GM18507 (cell line): ENCODE measurements at regions not wholly inside any gene's neighbourhood (a gene's known extent, or its start where the extent isn't known, plus 50 kb on each side); places are given as distances from the start of the nearest gene placed in this dataset.

Experiments
- DNase-seq: peaks from one replicate; pipeline ENCODE4 v3.0.0; 2011; ENCODE audit warnings: low read depth; ENCODE audit not compliant: insufficient read length; ENCODE audit errors: extremely low spot score
- FAIRE-seq: peaks from 2 replicates; lab custom pipeline; 2011; peaks lifted over from hg19 to GRCh38; lab: Jason Lieb, UNC

DNA sequence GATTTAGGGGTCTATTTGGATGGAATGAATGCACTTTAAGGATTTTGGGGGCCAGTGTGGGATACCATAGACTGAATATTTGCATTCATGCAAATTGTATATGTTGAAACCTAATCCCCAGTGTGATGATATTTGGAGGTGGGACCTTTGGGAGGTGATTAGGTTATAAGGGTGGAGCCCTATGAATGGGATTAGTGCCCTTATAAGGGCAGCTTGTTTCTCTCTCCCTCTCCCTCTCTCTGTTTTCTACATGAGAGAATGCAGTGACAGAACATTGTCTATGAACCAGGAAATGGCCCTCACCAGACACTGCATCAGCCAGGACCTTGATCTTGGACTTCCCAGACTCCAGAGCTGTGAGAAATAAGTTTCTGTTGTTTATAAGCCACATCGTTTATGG is 166.1 kb downstream of the MED10 start:
- no peak for DNase-seq
- no peak for FAIRE-seq

DNA sequence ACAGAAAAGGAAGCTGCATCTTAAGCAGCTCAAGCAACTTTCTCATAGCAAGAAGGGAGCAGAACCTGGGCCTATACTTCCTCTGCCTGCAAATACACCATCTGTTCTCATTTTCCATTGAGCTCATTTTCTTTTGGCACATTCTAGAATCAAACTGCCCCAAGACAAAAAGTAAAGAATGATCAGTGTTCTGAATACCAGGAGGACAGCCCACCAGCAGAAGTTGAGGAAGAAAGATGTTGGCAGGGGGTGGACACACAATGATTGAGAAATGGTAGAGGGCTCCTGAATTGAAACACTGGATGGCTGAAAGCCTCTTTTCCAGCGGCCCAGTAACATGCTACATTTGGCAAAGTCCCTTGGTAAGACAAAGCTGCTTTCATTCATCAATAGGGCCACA is 171.8 kb downstream of the MED10 start:
- DNase-seq (no peak), FAIRE-seq (no peak)

DNA sequence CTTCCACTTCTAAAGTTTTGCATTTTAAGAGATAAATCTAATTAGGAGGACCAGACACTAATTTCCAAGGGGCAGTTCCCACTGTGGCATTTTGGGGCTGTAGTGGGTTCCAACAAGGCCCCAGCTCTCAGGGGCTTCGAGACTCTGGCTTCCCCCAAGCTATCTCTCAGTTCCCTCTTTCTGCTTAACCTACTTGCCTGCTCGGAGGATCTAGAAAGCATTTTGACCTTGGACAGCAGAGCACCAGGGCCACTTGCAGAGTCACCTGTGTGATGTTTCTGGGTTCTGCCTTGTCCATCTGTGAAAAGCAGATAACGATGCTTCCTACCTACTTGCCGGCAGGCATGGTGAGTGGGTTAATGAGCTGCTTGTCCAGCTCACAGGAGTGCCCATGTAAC is 175.4 kb downstream of the MED10 start:
- DNase-seq, result no peak
- FAIRE-seq, result no peak

DNA sequence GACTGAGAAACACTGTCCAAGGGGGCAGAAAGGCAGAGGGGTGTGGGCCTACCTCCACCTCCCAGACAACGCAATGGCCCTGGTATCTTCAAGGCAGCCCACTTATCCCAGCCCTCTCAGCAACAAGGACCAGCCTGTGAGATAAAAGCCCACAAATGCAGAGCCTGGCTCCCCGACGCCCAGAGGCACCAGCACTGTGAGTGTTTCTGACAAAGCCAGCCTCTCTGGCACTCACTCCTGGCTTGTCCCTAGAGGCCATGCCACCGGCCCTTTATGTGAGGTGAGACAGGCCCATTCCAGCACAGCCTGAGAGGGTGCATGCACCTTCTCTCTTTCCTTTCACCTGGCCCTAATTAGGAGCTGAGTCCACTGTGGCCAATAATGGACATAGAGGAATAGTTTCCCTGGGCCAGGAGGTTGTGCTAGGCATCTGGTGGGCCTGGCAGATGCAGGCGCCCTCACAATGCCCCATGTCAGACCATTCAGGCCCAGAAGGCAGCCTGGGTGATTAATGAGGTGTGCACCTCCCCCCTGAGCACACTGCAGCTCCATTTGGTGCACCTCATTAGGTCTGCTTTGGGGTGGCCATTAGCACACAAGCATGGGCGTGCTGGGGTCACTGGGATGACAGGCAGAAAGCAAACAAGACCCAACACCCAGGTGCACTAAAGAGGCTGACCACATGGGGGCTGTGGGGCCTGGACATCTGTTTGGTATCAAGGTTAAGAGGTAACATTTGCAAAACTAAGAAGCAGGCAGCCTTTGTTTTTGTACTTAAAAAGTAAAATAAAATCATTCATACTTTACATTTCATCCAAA is 176.0 kb downstream of the MED10 start:
- DNase-seq (no peak), FAIRE-seq (no peak)

DNA sequence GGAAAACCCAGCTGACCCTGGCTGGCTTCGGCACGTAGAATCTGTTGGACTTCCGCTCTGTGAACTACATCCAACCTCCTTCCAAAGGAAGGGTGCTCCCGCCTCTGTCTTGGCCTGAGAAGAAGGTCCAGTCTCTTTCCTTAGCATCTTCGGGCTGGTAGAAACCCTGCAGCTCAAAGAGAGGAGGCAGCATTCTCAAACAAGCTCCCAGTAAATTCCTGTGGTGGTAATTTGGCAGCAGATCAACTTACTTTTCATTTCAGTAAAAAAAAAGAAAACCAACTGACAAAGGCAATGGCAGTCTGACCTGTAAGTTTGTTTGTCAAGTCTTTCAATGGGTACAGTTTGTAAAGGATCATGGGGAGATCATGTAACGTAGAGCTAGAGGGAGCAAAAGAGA is 176.7 kb downstream of the MED10 start:
- DNase-seq (no peak), FAIRE-seq (no peak)

DNA sequence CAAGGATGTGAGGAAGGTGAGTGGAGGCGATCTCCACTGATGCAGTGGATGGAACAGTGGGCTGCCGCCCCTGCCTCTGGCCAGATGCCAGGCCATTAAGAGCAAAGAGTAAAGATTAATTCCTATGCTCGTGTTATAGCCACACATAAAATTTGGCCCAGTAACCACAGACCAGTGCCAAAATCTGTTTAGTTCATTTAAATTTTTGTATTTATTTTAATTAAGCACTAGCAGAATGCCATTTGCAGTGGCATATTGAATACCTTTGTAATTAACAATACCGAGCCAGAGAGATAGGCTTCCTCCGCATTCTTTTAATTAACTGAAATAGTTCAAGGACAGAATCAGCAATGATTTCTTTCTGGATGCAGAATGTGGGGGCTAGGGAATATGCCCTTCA is 179.8 kb downstream of the MED10 start:
- DNase-seq (no peak), FAIRE-seq (no peak)

DNA sequence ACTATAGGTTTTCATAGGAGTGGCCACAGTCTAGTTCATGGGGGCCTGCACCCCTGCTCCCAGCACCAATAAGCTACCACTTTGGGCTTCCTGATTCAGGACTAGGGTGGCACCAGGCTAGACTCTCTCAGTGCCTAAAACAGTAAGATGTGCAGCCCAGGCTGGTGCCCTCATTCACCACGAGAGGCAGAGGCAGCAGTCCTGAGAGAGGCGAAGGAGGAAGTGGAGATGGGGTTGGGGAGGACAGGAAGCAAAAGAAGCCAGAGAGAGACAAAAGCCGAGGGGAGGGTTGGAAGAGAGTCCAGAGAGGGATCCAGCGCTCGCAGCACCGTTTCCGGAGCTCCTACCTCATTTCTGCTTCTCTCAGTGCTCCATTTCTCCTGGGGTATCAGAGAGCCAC is 180.9 kb downstream of the MED10 start:
- FAIRE-seq (no peak), DNase-seq (no peak)

DNA sequence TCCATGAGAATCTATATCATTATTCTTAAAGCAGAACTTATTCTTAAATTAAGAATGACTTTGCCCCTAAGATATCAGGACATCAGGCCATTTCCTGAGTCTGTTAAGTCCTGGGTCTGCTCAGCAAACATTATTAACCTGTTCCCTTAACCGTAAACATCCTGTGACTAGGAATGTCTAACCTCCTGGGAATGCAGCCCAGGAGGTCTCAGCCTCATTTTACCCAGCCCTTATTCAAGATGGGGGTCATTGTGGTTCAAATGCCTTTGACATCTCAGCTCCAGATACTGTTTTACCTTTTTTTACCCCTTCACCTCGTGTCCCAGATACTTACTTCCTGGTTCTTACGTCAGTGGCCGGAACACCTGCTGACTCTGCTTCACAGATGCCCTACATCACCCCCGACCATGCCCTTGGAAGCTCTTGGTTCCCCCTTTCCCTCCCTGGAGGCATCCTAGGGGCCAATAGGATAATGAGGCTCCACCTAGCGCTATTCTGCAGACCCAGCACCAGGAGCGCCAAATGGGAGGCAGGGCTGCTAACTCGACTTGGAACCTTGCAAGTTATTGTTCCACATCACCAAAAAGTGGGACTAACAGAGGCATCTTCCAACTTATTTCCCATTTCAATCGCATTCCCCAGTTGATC is 182.5 kb downstream of the MED10 start:
- FAIRE-seq, result no peak

DNA sequence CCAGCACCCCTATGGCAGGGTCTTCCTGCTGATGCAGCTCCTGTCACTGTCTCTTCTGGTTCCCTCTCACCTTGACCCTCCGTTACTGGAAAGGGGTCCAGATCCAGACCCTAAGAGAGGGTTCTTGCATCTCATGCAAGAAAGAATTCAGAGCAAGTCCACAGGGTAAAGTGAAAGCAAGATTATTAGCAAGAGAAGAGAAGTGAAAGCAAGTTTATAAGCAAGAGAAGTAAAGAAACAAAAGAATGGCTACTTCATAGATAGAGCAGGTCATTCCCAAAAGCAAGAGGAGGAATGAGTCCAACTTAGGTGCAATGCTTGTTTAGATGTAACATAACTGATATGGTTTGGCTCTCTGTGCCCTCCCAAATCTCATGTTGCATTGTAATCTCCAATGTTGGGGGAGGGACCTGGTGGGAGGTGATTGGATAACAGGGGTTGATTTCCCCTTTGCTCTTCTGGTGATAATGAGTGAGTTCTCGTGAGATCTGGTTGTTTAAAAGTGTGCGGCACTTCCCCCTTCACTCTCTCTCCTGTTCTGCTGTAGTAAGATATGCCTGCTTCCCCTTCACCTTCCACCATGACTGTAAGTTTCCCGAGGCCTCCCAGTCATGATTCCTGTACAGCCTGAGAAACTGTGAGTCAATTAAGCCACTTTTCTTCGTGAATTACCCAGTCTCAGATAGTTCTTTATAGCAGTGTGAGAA is 183.3 kb downstream of the MED10 start:
- DNase-seq (no peak), FAIRE-seq (no peak)

More for the DNA sequence above, 182.5 kb downstream of the MED10 start:
- no peak for DNase-seq

DNA sequence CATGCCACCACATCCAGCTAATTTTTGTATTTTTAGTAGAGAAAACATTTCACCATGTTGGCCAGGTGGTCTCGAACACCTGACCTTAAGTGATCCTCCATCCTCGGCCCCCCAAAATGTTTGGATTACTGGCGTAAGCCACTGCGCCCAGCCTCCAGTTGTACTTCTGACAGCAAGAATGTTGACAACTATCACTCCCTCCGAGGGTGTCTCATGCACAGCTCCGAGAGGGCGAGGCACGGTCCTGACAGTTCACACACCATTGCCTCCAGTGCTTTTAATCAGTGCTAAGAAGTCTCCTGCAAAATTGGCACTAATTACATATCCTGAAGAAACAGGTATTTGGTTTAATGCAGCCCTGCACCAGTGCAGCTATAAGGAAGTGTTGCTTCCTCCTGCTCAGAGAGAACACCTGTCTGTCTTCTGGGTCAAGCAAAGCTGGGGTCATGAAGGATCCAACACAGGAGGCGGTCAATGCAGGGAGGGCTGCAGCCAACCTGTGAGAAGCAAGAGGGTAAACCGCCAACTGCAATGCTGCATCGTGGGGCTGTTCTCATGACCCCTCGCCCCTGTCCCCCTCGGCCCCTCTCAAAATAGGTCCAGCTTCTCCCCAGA is 184.0 kb downstream of the MED10 start:
- no peak for FAIRE-seq
- DNase-seq, result no peak

DNA sequence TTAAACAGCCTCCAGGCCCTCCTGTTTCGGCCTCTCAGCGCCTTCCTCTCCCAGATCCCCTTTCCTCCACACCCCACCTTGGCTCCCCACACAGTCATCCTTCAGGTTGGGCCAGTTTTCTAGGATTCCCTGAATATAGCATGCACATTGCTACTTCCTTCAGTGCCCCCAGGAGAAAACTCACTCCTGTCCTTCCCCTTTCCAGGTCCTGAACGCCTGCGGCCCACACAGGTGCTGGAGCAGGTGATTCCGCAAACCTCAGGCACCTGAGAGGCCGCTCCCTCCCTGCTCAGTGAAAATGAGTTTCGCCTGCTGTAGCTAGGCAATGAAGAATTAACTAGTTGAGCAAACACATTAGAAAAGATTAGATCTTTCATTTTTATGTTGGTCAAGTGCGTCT is 185.0 kb downstream of the MED10 start:
- no peak for DNase-seq
- FAIRE-seq, result no peak

DNA sequence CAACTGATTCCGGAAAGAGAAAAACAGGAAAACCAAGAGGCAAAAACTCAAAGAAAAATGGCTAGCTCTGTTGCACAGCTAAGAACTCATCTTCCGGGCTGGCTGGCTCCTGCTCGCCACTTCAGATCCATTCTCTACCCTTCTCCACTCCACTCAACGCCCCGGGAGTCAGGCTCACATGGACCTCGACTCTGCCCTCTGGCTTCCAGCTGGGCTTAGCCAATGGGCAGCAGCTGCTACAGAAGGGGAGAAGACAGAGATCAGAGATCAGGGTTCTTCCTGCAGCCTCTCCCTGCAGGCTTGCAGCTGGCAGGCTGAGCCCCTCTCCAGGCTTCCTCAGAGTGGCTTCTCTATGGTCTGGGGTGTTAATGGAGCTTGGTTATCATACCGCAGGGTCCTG is 187.5 kb downstream of the MED10 start:
- FAIRE-seq (no peak), DNase-seq (no peak)

DNA sequence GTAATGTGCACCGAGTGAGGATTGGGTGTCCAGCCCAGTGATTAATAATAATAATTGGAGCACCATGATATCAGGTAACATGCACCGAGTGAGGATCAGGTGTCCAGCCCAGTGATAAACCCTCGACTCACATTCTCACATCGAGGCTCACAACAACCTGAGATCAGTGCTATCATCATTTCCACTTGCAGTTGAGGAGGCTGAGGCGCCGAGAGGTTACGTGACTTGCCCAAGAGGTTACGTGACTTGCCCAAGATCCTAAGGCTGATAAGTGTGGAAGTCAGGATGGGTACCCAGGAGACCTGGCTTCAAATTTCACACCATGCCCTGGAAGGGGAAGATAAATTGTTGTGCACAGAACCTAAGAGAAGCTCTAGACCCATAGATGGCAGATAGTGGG is 189.4 kb downstream of the MED10 start:
- DNase-seq, result no peak
- FAIRE-seq, result no peak

DNA sequence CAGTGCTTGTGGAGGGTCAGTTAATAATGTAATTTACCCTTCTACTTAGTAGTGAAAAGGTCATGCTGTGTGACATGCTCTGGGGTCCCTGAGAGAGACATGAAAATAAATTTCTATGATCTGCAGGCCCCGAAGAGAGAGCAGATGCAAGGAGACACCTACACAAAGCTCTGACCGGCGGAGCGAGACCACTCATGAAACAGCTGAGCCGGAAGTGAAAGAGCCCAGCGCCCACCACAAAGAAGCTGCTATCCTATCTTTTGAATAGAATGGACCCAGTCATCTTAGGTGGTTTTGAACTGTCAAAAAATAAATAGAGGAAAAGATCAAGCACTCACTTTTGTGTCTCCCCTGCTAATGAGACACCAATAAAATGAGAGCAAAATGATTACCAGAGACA is 190.0 kb downstream of the MED10 start:
- FAIRE-seq, result peak; percentile 60
- DNase-seq, result peak; percentile 32

DNA sequence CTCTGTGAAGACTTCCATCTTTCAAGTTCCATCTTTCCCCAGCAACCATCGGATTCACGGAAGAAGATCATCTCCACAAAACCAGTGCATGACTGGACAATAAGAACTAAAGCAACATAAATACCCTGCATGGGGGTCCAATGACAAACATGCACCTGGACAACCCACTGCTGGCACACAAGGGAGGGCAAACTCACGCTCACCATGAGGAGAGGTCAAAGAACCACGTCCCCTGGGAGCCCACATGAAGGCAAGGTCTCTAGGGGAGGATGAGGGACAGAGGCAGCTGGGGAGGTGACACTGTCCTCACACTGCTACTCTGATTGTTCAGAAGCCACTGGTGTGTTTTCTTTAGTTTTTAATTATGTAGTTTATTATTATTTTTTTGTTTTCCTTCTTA is 190.8 kb downstream of the MED10 start:
- DNase-seq, result no peak
- no peak for FAIRE-seq

DNA sequence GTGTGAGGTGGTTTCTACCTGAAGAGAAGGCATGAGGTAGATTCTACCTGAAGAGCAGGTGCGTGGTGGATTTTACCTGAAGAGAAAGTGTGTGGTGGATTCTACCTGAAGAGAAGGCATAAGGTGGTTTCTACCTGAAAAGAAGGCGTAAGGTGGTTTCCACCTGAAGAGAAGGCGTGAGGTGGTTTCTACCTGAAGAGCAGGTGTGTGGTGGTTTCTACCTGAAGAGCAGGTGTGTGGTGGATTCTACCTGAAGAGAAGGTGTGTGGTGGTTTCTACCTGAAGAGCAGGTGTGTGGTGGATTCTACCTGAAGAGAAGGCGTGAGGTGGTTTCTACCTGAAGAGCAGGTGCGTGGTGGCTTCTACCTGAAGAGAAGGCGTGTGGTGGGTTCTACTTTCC is 192.8 kb downstream of the MED10 start:
- FAIRE-seq (no peak), DNase-seq (no peak)

DNA sequence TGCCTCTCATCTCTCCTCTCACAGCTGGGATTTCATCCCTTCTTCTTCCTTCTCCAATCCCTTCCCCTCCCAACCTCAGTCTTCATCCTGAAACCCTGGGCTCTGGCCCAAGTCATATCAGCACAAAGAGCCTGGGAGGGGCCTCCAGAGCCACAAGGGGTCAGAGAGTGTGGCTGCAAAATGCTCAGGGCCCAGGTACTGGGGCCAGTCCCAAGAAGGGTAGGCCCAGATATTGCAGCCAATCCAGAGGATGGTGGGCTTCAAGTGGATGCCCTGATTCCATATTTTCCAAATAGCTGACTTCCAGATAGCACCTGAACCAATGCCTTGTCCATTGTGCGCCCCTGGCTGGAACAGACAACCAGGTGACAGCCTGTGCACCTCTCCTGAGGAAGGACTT is 193.9 kb downstream of the MED10 start:
- no peak for DNase-seq
- no peak for FAIRE-seq

DNA sequence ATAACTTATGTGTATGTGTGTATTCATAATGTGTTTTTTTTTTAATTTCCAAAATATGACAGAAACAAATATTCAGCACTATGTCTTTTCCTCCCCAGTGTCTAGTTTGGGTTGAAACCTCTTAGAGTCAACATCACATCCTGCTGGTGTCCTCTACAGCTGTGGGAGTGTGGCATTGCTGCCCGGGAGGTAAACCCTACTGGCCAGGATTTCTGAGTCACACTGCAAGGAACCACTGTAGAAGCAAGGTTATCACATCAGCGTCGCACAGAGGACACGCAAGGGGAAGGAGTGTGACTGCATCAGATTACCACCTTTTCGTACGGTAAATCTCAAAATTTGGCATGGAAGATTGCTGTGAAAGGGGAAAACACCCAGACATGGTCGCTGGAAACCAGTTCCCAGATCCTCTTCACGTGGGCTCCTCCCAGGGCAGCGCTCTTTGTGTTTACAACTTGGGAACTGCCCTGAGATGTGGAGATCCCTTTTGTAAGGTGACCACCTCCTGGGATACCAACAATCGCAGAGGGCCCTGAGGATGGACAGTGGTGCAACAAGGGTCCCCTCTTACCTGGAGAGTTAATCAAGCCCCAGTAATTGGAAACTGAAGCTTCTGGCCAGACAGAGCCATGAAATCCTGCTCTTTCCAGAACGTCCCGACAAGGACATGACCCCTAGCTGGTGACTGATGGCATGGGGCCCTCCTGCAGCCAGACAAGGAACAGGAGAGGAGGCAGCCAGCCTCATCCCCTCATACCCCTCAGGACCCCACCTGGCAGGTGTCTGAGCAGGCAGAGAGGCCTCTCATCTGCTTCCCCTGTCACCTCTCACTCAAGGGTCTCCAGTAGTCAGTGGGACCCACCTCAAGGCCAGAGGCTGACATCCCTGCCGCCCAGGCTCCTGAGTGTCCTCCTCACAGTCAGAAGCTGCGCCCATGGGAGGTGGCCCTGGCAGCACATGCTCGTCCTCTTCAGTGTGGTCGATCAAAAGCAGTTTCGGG is 194.7 kb downstream of the MED10 start:
- FAIRE-seq (no peak), DNase-seq (no peak)

DNA sequence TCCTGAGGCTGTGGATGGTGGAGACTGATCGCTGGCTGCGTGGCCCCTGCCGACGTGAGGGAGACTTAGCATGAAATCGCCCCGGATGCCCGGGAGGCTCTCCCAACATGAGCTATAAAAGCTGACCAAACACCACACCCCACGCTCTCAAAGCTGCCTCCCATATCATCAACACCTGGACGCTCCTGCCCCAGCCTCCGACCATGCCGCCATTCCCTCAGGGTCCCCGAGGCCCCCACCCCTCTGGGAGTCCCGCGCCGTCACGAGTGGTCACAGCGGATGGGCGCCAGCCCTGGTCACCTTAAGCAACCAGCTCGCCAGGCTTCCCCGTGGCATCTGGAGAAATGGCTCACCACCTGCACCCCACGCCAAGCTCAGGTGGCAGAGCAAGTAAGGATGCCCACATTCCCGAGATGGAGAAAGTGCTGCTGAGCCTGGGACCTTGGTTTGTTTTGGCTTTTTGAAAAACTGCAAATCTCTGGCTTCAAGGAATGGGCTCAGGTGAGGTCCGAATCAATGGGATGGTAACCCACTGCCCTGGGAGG is 196.0 kb downstream of the MED10 start:
- no peak for FAIRE-seq
- DNase-seq, result no peak
